Activated T-cell treated with anti-CD3 and anti-CD28 coated beads, Interleukin-2, amount 50 U/mL, for 48 hours (primary cell): ENCODE measurements at regions not wholly inside any gene's neighbourhood (a gene's known extent, or its start where the extent isn't known, plus 50 kb on each side); places are given as distances from the start of the nearest gene placed in this dataset.

Source experiments
- DNase-seq, 2 experiments: peaks; one replicate each; pipeline ENCODE4 v3.0.0-alpha.2; 2020

DNA sequence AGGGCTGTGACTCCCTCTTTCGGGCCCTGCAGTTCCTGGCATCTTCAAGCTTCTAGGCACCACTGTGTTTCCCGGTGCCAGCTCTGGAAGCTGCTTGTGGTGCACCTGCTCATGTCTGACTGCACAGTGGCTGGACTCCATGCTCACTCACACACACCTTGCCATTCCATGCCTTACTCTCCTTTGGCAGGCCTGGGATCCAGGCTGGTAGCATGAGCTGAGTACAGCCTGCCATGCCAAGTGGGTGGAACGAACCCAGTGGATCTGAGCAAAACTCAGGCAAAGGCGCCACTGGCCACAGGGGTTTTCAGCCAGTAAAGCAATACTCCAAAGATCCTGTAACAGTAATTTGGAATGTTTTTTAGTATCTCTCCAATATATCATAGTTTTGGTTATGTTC, 902.7 kb upstream of the USP15 start:
- no peak for DNase-seq

DNA sequence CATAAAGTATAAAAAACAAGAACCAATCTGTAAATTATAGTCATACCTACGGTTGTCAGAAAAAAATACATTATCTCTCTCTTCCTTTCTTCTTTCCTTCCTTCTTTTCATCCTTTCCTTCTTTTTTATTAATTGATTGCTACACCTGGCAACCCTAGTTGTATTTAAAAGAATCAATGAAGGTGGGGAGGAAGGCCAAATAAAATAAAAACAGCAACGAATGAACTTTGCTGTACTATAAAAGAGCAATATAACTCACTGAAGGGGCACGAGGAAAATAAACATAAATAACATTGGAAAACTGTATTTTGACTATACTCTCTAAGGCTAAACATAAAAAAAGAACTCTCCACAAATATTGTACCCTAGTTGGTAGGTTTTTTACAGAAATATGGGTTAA, 898.2 kb upstream of the USP15 start:
- no peak for DNase-seq

DNA sequence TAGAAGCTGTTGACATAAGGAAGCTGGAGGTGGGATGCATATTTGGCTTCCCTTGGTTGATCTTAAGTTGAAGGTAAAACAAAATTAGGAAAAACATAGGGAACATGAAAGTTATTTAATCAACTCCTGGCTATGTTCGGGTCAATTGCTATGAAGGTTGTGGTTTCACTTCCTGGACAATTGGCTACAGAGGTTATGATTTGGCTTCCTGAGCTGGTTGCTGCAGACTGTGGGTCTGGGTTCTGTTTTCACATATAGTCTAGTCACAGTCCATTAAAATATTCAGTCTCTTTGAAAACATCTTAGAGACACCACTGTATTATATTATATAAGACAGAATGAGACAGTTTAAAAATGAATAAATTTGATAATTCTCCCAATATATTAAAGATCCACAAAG, 895.2 kb upstream of the USP15 start:
- no peak for DNase-seq

DNA sequence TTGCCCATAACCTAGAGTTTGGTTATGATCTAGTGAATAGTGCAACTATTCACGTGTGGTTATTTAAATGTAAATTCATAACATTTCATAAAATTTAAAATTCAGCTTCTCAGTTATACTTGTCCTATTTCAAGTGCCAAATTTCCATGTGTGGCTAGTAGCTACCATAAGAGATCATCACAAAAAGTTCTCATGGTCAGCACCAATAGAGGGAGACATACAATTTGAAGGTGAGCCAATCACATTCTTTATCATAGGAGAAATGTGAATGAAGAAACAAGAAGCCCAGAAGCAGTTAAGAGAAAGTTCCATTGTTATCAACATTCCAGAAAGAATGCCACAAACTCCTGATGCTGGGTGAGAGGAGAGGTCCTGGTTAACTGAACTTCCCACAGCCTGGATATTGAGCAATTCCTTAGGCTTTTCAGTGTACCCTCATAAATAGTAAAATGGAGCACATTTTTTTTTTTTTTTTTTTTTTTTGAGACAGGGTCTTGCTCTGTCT, 892.9 kb upstream of the USP15 start:
- no peak for DNase-seq

DNA sequence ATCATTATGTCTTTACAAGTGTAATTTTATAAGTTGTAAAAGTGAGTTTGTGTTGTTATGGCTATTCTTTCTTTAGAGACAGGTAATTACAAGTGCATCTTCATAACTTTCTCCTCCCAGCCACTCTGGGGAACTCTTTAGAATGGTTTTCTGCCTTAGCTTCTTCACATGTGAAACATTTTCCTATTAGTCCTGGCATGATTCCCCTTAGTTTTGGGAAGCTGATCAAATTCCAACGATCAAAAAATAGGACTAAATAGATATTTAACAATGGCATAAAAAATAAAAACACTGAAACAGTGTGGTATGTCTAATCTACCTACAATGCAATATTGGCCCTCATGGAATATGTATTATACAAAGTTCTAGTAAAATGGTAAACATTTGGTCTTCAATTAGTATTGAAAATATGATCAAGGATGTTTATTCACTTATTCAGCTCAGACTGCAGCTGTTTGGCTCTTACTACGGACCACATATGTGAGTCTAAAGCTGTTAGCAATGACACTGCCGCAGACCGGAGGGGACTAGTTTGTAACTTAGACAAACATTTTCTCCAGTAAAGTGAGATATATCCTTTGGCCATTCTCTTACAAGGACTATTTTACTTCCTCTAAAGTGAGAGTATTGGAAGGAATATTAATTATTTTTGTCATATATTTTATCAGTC, 890.8 kb upstream of the USP15 start:
- DNase-seq = no peak

DNA sequence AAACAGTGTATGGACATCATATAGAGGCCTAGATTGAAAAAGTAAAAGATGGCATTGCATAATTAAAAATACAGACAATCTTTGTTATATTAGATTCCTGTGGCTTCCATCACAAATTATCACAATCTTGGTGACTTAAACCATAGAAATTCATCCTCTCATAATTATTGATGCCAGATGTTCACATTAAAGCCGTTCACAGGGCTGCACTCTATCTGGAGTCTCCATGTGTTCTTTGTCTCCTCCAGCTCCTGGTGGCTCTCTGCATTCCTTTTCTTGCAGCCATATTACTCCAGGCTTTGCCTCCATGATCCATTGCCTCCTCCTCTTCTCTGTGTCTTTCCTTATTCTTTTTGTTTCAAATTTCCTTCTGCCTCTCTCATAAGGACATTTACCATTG, 875.7 kb upstream of the USP15 start:
- DNase-seq = no peak

DNA sequence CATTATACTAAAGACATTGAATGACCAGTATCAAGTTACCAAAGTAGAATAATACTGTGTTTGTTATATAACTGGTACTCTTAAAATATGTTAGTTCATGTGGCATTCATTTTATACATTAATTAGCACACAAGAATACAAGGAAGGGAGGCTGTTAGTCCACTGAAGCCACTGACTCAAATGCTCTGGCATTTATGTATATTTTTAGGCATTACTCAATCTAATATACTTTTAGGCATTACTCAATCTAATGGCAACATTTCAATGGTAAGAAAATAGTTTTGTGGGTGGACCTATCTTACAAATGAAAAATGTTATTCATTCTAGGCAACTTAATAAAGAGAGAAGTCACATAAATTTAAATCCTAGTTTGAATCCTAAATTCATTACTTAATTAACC, 874.4 kb upstream of the USP15 start:
- DNase-seq = no peak

DNA sequence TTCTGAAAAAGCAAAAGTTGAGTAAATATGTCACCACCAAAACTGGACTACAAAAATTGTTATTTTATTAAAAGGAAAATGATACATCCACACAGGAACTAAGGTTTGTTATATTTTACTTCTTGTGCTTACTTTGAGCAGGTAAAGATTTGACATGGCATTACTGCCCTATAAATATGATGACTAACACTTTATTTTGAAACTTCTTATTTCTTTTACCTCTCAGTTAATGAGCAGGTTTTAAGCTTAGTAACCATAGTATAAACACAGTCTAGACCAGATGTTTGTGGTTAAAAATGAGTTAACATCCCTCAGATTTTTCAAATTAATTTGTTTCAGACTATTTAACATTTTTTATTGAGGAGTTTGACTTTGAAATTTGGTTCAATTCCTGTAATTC, 862.5 kb upstream of the USP15 start:
- no peak for DNase-seq

DNA sequence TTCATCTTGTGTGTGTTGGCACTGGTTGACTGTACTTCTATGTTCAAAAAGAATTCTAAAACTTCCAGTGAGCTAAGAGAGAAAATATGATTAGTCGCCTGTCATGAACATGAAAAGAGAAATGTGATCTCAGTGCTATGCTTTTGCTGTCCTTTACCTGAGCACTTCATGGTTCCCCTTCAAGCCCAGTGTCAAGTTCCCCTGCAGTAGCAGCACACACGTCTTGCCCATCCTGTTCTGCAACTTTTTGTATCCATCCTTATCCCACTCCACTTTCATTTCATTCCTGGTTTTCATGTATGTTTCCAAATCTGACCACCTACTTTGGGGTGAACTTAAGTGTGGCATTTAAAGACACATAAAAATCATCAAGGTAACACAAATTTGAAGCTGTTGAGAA, 848.0 kb upstream of the USP15 start:
- no peak for DNase-seq

DNA sequence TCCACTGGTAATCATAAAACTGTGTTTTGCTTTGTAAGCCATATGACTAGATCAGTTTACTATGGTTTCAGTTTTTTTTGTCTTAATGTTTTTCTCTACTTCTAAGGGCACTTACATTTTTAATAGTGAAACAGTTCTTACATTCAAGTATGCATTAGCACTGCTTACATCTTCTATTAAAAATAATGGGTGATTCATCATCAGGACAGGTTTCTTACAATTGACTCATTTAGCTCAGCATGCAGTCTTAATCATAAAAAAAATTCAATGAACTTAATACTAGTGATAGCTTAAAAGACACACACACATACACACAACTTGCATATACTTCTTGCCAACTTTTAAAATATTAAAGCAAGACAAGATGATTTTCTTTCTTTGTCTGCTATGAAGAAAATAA, 845.7 kb upstream of the USP15 start:
- no peak for DNase-seq

DNA sequence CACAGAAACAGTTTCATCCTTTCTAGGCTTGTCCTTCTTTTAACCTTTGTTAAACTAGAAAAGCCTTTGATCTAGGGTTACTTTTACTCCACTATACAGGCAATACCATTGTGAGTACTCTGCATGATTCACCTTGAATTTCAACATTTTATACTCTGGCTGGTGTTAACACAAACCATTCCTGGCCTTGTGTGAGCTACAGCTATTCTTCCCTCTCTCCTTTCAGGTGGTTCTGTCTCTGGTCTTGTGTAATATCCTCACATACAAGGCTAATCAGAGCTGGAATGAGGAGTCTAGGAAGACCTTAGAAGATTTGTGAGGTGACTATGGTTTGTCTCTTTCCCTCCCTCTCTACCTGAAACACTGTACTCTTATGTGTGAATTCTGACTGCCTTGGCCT, 837.4 kb upstream of the USP15 start:
- no peak for DNase-seq

DNA sequence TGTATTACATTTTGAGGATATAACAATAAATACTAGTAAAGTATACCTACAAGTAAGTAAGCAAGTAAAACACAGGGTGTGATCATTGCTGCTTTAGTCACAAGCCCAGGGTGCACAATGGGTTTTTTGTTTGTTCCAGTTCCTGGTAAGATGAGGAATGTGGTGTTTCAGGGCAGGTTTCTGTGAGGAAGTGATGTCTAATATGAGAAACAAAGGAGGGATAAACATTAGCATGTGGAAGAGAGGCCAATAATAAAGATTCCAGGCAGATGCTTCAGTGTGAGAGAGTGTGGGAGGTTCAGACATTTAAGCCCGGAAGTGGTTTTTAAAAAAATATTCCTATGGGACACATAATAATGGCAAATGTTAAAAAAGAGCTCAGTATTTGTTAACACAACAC, 808.1 kb upstream of the USP15 start:
- no peak for DNase-seq

DNA sequence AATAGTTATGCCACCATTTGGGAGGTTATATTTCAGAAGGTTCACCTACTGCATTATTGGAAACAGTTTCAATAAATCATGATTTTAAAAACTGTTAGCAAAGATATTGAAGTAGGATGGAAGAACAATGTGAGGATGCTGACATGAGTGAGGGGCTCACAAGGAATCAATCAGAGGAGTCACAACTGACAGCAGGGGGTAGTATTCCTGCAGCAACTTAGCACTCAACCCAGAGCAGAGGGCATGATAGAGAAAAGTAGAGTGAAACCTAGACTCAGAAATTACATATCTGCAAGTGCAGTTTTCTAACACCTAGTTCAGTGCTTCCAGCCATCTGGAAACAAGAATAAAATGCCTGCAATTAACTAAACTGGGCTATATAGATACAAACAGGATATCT, 772.5 kb upstream of the USP15 start:
- DNase-seq = no peak

DNA sequence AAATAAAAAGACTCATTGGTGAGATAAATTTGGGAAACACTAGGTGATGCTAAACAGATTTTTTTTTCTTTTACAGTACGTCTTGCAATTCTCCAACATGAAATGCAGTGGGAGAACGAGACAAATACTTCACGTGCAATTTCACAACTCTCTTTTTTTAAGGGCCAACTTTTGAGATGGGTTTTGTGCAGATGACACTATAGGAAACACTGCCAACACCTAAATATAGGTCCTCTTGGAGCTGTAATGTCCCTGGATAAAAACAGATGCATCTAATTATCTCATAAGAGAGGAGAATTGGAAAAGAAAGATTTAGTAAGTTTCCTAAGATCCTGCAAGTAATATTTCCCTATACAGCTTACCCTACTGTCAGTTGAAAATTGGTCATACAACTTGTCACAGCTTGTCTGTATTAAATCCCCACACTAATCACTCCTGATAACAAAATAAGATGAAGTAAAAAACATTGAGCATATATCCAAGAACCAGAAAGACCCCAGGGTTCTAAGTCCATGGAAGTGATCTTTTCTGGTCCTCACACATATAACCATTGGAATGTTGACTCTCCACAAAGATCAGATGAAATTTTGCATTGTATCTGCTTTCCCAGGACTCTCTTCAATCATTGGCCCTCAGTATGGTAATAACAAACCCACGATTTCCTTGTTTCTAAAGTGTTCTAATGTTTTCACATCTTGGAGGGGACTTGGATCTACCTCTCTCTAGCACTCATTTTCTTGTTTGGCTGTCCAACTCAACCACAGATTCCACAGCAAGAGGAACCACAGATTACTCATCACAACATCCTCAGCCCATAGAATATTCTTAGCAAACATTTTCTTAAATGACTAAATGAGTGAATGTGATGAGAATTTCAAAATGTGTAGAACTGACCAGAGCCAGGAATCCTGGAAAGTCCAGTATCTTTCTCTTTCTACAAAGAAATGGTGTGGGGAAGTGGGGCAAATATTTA, 769.4 kb upstream of the USP15 start:
- DNase-seq = no peak

DNA sequence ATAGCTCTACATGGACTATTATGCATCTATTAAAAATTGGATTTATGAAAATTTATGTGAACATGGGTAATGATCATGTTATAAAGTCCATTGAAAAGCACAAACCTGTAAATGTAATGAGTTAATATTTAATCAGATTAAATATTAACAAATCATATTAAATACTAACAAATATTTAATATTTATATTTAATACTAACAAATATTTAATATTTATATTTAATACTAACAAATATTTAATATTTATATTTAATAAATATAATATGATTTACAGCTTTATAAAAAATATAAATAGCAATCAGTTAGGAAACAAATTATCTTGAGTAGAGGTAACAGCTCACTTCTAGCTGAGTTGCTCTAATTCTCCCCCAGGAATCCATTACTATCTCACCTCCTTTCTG, 758.0 kb upstream of the USP15 start:
- no peak for DNase-seq

DNA sequence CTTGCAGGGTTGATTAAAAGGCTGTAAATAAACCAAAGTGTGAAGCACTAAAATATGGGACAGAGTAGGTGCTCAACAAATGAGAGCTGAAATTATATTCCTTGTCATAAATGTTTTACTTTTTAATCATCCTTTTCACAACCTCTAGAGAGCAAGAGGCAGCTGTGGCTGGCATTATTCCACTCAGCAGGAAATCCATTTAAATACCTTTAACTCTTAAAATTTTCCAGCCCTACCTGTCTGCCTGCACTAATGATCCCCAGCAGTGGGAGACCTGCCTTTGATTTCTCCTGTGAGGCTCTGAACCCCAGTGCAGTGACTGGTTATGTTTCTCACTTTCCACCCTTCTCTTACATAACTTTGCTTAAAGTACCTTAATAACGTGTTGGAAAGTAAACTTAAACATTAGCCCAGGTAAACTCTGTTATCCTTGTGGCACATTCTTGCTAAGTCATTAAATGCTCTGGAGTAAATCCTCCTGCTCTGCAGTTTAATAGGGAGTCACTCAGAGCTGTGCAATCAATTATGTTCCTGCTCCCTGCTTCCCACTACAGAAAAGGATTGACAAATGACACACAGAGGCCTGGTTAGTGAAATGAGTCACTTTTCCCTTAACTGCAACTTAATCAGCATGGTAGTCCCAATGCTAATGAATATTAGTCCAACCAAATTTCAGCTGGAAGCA, 755.7 kb upstream of the USP15 start:
- no peak for DNase-seq

DNA sequence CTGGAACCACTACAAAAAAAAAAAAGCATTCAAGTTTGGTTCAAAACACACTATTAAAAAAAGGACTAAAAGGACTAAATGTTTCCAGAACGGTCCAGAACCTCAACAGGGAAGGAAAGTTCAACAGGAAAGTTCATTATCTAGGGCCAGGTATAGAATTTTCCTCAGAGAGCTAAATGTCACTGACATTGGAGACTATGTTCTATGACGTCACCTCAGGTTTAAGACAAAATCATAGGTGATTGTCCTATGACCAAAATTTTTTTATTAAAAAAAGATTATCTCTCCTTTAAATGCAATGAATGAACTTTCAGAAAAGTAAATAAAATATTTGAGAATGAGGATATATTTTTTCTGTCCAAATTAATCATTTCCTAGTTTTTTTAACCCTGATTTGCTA, 746.7 kb upstream of the USP15 start:
- DNase-seq = no peak

DNA sequence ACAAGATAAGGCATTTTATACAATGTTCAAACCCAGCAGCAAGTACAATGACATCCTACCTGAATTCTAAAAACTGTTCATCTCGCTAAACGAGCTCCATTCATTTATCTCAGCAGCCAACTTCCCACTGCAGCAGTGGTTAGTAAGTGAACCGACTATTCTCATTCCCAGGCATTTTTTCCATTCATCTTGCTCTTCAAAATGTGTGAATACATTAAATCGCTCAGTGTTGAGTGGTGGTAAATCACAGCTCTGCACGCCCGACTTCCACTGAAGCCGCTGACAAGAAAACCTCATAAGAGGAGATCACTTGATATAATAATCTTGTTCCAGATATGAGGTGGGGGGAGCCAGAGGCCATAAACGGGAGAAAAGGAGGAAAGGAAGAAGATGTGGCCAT, 746.2 kb upstream of the USP15 start:
- DNase-seq = no peak

DNA sequence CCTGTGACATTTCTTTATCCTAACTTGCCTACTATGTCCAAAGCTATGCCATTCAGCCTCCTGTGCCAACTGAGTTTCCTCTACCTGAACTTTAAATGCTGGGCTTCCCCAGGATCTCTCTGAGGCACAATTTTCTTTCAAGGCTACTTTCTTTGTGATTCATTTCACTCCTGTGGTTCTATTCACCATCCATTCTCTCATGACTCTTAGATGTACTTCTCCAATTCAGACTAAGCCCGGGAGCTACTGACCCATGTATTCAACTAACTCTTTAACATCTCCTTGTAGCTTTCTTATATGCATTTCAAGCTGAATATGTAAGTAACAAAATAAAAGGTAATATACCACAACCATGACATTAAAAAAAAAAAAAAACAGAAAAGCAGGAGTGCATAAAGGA, 738.9 kb upstream of the USP15 start:
- DNase-seq = no peak

DNA sequence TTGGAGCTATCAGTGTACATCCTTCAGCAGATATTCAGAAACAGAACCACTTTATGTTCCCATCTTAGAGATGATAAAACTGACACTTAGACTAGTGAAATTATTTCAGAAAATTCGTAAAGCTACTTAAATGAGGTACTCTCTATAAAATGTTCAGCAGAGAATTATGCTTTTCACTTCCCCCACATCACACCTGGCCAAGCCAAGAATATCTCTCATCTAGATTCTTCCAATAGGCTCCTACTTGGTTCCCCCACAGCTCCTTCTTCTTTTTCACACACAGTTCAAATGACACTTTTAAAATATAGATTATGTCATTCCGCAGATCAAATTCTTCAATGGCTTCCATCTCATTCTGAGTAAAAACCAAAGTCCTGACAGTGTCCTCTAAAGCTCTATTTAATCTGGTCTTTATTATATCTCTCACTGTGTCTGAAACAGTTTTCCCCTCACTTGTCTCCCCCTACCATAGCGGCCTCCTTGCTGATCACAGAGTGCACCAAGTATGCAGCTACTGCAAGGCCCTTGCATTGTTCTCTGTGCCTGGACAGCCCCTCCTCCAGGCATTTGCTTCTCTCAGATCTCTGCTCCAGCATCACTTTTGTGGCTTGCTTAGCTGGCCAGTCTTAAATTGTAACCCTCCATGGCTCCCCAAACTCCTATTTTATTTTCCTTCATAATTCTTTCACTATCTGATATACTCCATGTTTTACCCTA, 736.8 kb upstream of the USP15 start:
- DNase-seq = no peak

DNA sequence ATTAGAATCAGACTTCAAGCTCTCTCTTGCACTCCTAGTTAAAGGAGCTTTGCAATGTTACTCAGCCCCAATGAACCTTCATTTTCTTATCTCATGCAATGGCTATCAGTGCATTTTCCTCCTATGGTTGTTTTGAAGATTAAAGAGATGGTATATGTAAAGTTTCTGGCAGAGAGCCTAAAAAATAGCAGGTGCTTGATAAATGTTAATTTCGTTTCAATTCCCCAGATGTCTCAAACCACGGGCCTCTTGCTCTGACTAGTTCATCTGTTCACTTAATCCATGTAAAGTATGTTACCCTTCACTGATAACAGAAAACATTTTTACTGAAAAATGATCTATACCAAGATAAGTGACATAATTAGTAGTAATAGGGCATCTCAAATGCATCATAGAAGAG, 735.4 kb upstream of the USP15 start:
- DNase-seq = no peak

DNA sequence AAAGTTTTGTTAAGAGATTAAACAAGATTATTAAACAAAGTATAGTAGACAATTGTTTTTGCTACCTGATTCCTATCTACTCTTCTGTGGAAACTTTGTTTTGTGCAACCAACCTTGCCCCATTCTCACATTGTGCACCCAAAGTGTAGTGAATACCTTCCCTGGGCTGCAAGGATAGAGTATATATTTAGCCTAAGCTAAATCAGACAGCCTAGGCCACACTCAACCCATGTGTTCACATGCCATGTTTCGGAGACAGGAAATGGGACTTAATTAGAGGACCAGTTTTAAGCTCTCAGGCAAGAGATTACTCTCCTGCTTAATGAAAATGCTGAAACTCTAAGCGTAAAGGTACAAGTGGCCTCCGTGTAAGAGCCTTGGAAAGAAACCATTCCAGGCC, 734.9 kb upstream of the USP15 start:
- DNase-seq = no peak

DNA sequence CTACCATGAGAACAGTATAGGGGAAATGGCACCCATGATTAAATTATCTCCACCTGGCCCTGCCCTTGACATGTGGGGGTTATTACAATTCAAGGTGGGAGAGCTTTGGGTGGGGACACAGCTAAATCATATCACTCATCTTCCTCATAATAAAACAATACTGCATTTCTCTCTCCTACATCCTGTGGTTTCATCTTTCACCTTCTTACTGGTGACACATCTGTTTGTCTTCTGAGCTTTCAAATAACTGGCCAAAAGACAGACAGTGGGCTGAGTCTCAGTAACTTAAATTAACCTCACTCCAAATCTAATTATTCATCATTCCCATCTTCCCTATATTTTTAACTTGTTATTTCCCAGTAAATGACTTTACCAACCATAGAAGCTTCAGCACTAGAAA, 729.7 kb upstream of the USP15 start:
- no peak for DNase-seq
